Cardiac muscle cell (in vitro differentiated cells and primary cell): ENCODE measurements at regions not wholly inside any gene's neighbourhood (a gene's known extent, or its start where the extent isn't known, plus 50 kb on each side); places are given as distances from the start of the nearest gene placed in this dataset.

Experiments used
- DNase-seq, 2 donors: peaks; one replicate each; pipeline versions ENCODE4 v3.0.0 to v3.0.0-alpha.2; 2010 to 2017; ENCODE audit warnings: low read depth in 1 of 2, low spot score in 1 of 2
- H3K27ac ChIP-seq: fragments of 200-600 bp; sonication (generic); 2 replicates; pipeline ENCODE4 v1.5.1; 2016
- H3K27me3 ChIP-seq: fragments of 200-600 bp; sonication (generic); 2 replicates; pipeline ENCODE4 v1.6.0; 2016; ENCODE audit warnings: control low read depth
- H3K36me3 ChIP-seq: fragments of 200-600 bp; sonication (generic); 2 replicates; pipeline ENCODE4 v1.5.1; 2016; ENCODE audit warnings: control low read depth
- H3K4me1 ChIP-seq: fragments of 200-600 bp; sonication (generic); 2 replicates; pipeline ENCODE4 v1.8.1; 2017; ENCODE audit warnings: low read depth, mild to moderate bottlenecking, mixed run types
- H3K4me3 ChIP-seq: fragments of 200-600 bp; sonication (generic); 2 replicates; pipeline ENCODE4 v1.5.1; 2016; ENCODE audit warnings: mild to moderate bottlenecking
- H3K9me3 ChIP-seq: fragments of 200-600 bp; sonication (generic); 2 replicates; pipeline ENCODE4 v1.5.1; 2017; ENCODE audit warnings: low read depth, mild to moderate bottlenecking, control low read depth
- TF ChIP-seq, protein P1 (sequence below): IDR thresholded peaks from 2 replicates; pipeline ENCODE4 v1.5.1; 2012; ENCODE audit warnings: low read depth, mild to moderate bottlenecking, low read length

DNA sequence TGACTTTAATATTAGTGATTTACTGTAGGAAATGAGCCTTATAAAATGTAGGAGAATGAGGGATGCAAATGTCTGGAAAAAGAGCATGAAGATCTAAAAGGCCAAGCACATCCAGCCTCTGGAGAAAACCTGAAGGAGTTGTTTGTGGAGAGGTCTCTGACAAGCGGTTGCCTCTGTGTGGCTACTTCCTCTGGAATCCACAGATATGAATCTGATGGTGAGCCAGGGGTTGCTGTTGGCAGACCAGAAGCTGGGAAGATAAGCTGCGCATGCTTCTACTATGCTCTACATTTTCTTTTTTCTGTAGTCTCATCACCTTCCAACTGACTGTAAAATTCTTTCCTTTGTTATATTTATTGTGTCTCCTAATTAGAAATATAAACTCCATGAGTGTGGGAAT is 248.6 kb downstream of the OLFM3 start:
- Histone ChIP-seq H3K27ac (no peak overlapping the region), H3K4me1 (no peaks in the 10 kb centered on the region), H3K4me3 (no peak overlapping the region), H3K27me3 (no peaks in the 10 kb centered on the region), H3K36me3 (no peaks in the 10 kb centered on the region), H3K9me3 (no peaks in the 10 kb centered on the region)
- TF ChIP-seq, protein P1, sequence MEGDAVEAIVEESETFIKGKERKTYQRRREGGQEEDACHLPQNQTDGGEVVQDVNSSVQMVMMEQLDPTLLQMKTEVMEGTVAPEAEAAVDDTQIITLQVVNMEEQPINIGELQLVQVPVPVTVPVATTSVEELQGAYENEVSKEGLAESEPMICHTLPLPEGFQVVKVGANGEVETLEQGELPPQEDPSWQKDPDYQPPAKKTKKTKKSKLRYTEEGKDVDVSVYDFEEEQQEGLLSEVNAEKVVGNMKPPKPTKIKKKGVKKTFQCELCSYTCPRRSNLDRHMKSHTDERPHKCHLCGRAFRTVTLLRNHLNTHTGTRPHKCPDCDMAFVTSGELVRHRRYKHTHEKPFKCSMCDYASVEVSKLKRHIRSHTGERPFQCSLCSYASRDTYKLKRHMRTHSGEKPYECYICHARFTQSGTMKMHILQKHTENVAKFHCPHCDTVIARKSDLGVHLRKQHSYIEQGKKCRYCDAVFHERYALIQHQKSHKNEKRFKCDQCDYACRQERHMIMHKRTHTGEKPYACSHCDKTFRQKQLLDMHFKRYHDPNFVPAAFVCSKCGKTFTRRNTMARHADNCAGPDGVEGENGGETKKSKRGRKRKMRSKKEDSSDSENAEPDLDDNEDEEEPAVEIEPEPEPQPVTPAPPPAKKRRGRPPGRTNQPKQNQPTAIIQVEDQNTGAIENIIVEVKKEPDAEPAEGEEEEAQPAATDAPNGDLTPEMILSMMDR, result no peak
- no peak for DNase-seq
